HPDE6-E6E7 (cell line): ENCODE measurements at regions not wholly inside any gene's neighbourhood (a gene's known extent, or its start where the extent isn't known, plus 50 kb on each side); places are given as distances from the start of the nearest gene placed in this dataset.

Experiments
- DNase-seq: peaks from one replicate; pipeline ENCODE4 v3.0.0; 2011; ENCODE audit warnings: missing footprints; ENCODE audit errors: extremely low spot score

DNA sequence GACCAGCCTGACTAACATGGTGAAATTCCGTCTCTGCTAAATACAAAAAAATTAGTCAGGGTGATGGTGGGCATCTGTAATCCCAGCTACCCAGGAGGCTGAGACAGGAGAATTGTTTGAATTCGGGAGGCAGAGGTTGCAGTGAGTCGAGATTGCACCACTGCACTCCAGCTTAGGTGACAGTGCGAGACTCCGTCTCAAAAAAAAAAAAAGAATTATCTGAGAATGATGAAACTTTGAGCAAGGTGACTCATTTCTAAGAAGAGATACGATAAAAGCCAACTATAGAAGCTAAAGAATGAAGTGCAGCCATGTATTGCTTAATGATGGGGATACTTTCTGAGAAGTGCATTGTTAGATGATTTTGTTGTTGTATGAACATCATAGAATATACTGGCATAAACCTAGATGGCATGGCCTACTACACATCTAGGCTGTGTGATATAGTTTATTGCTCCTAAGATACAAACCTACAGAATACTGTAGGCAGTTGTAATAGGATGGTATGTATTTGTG, 64.7 kb downstream of the SNRPE start:
- DNase-seq, result no peak

DNA sequence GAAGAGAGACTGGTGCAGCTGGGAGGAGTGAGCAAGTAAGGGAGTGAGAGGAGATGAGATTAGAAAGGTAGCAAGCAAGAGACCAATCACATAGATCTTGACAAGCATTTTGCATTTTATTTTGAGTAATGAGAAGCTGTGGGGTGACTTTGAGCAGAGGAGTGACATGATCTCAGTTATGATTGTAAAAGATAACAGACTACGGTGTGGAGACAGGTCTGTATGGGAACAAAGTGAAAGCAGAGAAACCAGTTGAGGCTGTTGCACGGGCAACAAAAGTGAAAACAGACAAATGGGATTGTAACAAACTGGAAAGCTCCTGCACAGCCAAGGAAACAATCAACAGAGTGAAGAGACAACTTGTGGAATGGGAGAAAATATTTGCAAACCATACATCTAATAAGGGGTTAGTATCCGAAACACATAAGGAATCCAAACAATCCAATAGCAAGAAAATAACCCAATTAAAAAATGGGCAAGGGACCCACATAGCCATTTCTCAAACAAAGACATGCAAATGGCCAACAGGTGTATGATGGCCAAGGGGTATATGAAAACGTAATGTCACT, 68.4 kb downstream of the SNRPE start:
- DNase-seq, result no peak

DNA sequence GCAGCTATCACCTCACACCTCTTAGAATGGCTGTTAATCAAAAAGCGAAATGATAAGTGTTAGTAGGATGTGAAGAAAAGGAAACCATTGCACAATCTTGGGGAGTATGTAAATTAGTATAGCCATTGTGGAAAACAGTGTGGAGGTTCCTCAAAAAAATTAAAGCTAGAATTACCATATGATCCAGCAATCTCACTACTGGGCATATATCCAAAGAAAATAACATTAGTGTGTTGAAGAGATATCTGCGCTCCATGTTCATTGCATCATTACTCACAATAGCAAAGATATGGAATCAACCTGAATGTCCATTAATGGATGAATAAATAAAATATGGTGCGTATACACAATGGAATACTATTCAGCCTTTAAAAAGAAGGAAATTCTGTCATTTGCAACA, 68.9 kb downstream of the SNRPE start:
- no peak for DNase-seq

DNA sequence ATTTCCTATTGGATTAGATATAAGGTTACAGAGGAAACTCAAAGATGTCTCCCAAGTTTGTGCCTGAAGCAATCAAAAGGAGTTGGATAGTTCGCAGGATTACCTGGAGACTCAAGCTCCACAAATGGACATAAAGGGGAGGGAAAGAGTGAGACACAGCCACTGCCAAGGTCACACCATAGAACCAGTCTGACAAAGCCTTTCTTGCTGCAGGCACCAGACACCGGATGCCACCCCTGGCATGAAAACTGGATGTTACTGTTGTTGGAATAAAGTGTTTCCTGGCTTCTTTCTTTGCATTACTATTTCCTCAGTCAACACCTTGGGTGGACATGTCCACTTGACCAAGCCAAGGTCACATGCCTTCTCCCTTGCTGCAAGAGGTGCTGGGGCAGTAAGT, 70.6 kb downstream of the SNRPE start:
- no peak for DNase-seq

DNA sequence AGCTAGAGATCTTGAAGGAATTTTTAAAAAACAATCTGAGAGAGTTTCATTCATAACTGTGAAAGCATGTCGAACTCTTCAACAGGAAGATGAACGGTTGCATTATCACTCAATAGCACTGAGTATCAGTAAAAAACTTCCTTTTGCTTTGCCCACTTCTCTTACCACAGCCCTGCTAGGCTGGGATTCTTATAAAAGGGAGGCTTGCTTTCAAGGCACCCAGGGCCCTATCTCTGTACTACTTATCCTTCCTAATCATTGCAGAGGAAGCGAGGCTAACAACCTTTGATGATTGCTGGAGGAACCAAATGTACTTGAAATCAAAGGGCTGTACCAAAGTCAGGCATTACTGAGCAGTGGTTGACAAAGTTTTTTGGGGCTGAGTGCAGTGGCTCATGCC, 71.2 kb downstream of the SNRPE start:
- no peak for DNase-seq

DNA sequence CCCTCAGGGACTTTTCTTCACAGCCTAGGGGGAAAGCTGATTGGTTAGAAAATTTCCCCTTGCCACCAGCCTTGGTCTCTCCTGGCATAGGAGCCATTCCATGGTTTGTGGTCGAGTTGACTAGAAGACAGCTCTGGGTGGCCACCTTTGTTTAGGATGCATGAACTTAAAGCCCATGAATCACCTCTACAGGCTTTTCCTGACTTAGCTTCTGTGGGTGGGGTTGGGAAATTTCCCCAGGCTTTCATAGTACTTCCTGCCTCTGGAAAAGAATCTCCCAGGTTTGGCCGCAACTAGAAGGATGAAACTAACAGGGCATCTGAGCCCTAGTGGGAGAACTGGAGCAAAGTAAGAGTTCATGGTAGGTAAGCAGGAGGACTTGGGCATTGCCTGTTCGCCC, 72.6 kb downstream of the SNRPE start:
- peak; percentile 6 for DNase-seq

DNA sequence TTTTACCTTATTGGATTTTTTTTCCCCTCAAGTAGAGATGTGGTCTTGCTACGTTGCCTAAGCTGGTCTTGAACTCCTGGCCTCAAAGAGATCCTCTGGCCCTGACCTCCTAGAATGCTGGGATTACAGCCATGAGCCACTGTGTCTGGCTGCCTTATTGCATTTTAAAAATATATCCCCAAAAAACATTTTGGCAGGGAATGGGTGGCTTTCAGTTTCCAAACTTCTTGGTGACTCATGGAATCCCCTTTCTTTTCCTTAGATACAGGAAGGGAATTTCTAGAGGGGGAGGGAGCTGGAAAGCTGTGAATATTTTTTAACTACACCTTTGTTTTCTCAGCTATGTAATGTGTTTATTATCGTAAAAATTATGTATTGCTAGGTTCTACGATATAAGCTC, 73.3 kb downstream of the SNRPE start:
- DNase-seq, result no peak

DNA sequence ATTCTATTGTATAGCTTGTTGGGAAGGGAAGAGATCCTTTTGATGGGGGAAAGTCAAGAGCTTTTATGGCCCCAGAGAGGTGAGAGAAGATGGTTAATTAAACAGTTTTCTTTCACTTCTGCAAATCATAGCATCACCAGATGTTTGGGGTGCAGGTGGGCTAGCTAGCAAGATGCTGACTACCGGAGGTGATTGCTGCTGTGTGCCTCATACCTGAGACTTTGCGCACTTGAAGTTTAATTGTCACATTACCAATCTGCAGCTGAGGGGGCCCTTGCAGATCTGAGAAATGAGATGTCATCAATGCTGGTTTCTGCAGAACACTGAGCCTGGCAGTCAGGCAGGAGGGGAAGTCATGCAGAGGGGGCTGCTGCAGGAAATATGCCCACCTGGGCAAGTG, 73.9 kb downstream of the SNRPE start:
- DNase-seq, result no peak

DNA sequence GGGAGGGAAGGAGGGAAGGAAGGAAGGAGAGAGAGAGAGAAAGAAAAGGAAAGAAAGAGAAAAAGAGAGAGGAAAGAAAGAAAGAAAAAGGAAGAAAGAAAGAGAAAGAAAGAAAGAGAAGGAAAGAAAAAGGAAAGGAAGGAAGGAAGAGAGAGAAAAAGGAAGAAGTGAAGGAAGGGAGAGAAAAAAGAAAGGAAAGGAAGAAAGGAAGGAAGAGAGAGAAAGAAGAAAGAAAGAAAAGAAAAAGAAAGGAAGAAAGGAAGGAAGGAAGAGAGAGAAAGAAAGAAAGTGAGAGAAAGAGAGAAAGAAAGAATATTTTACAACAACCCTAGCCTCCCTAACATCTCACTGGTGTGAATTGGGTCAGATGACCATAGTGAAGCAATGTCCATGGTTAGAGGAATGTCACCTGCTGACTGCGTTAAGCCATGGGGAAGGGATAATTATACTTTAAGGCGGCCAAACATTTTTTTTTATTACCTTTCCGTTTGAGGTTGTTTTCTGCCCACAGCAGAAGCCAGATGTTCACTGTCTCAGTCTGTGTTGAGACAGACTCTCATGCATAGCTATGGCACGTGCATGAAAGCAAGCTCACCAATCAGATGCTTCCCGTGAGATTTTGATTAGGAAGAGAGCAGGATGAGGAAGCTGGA, 76.4 kb downstream of the SNRPE start:
- no peak for DNase-seq

DNA sequence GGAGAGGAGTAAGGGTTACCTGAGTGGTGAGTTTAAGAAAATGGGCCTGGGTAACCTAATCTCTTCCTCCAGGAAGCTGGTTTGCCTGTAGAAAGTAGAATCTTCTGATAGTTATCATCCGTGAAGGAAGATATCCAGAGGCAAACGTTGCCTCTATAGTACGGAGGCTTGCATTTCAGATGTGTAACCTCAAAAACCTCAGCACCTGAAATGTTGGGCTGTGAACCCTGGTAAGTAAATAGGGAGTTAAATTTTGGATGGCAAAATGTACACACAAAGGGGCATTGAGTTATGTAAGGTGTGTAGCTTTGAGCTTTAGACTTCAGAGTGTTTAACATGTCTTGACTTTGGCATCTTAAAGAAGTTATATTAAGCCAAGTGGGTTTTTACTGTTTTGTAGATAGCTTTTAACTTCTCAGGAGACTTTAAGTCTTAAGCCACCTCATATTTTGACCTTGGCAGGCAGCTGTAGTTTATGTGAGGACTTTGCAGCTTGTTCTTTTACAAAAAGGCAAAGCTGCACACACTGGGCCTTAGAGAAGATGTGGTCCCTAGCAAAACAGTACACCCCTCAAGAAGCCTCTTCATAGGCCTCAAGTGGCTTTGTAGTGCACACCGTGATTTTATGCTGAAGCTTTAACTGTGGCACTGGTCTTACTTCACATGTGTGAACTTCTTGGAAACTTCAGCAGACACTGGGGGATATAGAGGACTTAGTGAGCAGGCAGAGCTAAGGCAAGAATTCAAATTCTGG, 83.4 kb downstream of the SNRPE start:
- no peak for DNase-seq

DNA sequence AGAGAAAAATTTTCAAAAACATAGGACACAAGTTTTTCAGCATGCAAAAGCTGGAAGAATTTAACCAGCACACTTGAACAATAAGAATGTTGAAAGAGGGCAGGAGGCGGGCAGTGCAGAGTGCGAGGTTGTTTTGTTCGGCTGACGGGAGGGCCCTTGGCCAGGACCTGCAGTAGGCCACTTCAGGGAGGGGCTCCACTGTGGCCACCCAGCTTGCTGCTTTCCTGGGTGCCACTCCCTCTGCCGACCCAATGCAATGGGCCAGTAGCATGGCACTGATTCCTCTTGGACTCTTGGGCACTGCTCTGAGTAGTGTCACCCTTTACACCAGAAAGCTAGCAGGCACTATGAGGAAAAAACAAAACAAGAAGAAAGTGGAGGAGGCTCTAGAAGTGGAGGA, 92.9 kb downstream of the SNRPE start:
- no peak for DNase-seq

DNA sequence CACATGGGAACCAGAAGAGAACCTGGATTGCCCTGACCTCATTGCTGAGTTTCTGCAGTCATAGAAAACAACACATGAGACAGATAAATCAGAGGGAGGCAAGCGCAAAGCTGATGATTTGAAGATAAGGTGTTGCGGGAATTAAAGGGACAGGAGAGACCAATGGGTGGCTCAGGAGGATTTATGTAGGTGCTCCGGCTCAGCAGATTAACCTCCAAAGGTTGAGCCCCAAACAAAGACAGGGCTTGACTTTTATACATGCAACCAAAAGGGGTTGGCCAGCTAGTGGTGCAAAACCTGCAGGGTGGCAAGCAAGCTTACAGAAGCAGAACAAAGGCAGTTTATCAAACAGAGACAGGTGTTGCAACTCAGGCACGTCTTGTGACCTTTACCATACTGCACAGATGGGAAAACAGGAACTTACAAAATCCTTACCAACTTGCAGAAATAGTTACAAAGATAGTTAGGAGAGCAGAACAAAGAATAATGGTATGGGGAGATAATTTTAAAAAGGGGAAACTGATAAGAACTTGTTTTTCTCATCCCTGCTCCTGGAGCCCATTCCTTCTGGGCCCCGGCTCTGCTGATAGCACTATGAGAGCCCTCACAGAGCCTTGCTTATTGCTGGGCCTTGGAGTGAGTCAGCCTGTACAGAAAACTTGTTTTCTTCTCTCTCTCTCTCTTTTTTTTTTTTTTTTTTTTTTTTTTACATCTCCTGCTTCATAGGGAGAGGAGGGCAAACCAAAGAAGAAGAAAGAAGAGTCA, 93.6 kb downstream of the SNRPE start:
- no peak for DNase-seq

DNA sequence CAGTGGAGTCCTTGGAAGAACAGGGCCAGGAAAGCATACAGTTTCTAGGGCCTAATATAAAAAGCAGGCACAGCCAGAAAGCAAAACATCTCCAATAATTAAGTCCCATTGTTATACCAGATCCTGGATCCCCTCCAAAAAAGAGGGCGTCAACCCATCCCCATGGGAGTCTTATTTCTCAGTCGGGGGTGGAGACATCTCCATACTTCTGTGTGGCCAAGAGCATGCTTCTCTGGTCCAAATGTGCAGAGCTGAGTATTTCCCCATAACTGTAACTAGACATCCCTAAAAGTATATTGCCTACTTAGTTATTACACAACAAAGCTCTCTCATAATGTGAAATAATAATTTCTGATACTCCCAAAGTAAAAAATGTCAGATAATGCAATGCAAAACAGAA, 104.2 kb upstream of the SOX13 start:
- DNase-seq, result no peak

DNA sequence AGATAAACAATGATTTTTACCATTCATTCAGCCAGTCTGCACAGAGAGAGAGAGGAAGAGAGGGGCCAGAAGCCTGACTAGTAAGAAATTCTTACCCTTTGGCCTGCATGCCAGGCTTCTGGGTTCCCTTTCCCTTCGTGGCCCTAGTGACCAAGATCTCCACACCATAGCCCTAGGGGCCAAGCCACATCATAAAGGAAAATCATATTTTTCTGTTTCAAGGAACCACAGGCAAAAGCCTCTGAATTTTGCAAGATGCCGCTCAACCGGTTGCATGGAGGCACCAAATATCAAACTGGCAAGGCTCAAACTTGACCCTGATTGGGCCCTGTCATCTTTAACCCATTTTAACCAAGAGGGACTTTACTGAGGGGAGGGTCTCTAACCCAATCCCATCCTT, 103.1 kb upstream of the SOX13 start:
- DNase-seq, result no peak

DNA sequence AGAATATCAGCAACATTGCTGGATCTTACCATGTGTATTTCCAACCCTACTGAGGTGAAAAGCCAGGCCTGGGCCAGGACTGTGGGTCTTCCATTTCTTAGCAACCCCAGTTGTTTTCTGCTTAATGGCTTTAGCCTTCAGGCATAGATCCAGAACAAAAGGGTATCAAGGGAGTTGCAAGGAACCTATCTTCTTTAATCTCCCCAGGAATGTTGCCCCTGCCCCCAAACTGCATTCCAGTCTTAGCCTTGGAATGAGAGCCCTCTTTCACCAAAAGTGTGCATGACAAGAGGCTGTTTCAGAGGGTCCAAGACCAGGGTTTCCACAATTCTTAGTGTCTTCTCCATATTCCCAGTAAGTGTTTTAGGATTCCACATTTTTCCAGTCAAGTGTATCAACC, 87.9 kb upstream of the SOX13 start:
- DNase-seq, result no peak

DNA sequence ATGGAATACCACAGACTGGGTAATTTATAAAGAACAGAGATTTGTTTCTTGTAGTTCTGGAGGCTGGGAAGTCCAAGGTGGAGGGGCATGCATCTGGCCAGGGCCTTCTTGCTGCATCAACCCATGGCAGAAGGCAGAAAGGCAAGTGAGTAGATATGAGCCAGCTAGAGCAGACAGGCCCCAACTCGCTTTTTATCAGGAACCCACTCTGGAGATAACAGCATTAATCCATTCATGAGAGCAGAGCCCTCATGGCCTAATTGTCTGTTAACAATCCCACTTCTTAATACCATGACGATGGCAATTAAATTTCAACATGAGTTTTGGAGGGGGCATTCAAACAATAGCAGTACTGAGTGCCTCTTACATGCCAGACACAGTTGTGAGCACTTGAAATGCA, 87.2 kb upstream of the SOX13 start:
- DNase-seq, result no peak

DNA sequence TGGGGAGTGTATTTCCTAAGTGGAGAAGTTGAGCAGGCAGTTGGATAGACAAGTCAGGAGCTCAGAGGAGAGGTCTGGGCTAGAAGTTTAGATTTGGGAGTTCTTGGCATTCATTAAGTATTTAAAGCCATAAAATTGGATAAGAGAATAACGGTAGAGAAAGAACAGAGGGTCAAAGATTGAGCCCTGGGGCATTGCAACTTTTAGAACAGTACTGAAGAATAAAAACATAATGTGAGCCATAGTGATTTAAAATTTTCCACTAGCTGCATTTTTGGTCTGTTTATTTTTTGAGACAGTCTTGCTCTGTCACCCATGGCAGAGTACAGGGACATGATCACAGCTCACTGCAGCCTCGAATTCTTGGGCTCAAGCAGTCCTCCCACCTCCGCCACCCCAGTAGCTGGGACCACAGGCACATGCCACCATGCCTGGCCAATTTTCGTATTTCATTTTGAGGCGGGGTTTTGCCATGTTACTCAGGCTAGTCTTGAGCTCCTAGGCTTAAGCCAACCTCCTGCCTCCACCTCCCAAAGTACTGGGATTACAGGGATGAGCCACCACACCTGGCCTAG, 85.9 kb upstream of the SOX13 start:
- no peak for DNase-seq

DNA sequence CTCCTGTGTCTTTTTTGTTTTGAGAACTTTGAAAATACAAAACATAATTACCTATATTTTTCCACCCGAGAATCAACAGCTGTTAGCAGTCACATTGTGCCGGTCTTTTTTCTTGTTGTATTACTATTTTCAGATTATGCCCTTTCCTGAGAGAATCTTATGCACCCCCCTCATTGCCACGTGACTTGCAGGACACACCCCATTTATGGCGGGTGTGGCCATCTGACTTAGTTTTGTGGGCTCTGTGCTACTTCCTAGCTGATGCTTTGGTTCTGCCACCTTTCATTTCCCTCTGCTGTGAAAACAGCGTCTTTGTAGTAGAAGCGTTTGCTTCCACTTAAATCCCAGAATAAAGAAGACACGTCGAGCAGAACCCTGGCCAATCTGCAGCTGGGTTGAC, 82.8 kb upstream of the SOX13 start:
- no peak for DNase-seq

DNA sequence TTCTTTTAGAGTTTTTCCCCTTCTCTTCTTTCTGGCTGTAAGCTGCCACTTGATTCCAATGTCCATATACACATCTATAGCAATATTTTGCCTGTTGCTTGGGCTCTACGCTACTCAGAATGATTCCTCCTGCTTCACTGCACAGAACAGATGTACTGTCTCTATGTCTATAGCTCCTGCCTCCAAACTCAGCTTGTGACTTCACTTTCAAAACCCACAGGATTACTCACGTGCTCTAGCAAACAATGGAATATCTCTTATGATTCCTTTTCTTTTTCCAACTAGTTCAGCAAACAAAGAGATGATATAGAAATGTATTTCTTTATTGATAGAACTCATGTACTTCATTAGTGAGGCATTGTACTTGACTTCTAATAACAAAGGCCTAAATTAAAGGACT, 80.5 kb upstream of the SOX13 start:
- DNase-seq, result no peak

DNA sequence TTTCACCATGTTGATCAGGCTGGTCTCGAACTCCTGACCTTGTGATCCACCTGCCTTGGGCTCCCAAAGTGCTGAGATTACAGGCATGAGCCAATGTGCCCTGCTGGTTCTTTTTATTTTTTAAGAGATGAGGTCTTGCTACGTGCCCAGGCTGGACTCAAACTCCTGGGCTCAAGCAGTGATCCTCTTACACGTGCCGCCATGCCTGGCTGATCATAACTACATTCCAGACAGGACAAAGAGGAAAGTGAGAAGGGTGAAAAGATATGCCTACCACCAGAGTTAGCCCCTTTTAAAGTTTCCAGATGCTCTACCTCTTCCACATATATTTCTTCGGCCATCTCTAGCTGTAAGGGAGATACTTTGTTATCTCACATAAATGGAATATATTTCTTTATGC, 79.7 kb upstream of the SOX13 start:
- no peak for DNase-seq

DNA sequence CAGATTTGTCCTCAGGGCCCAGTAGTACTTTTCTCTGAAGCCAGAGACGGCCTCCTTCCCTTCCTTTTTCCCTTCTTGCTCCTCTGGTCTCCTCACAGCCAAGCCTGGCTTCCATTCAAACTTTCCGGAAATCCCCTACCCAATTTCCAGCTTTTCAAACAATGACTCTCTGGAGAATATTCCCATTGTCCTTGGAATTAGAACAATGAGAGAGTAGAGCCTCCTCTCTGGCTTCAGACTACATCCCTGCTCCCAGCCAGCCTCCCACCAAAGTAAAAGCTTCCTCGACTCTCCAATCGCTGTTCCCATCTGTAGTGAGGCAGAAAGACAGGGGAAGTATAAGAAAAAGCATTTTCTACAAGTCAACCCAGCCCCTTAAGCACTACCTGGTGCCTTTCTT, 77.7 kb upstream of the SOX13 start:
- no peak for DNase-seq

DNA sequence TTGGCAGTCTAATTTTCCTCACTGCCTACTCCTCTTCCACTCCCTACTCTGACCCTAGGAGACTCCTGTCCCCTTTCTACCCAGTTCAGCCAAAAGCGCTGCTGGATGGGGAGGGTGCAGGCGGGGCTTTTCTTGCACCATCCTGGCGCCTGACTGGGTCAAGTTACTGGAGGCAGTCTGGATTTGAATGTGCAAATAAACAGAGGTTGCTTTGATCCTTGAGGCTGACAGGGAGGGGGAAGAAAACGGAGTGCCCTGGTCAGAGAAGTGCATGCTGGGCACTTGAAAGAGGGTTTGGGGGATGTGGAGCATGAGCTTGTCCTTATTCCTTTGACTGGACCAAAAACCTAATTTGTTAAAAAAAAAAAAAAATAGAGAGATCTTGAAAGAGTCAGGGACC, 76.8 kb upstream of the SOX13 start:
- DNase-seq, result no peak
